H9 (cell line): ENCODE measurements at regions not wholly inside any gene's neighbourhood (a gene's known extent, or its start where the extent isn't known, plus 50 kb on each side); places are given as distances from the start of the nearest gene placed in this dataset.

ENCODE experiments used
- DNase-seq: peaks from one replicate; pipeline ENCODE4 v3.0.0-alpha.2; 2017
- H2AFZ ChIP-seq: one replicate; pipeline ENCODE4 v1.6.1; 2013; ENCODE audit warnings: mild to moderate bottlenecking, low read length, control low read depth, moderate library complexity
- H2AK5ac ChIP-seq: 2 replicates; pipeline ENCODE4 v1.6.1; 2013; ENCODE audit warnings: low read length, control low read depth, mixed read lengths; ENCODE audit not compliant: insufficient read length
- H2BK120ac ChIP-seq: one replicate; pipeline ENCODE4 v1.6.1; 2013; ENCODE audit warnings: low read depth, mild to moderate bottlenecking, low read length, control low read depth, inconsistent platforms; ENCODE audit not compliant: poor library complexity, severe bottlenecking
- H2BK12ac ChIP-seq: 2 replicates; pipeline ENCODE4 v1.6.1; 2013; ENCODE audit warnings: low read length, control low read depth, mixed read lengths, low read depth; ENCODE audit not compliant: insufficient read length
- H2BK15ac ChIP-seq: 2 replicates; pipeline ENCODE4 v1.6.1; 2013; ENCODE audit warnings: low read depth, low read length, control low read depth
- H2BK20ac ChIP-seq: one replicate; pipeline ENCODE4 v1.6.1; 2013; ENCODE audit warnings: low read depth, mild to moderate bottlenecking, low read length, control low read depth, inconsistent platforms; ENCODE audit not compliant: poor library complexity, severe bottlenecking
- H2BK5ac ChIP-seq: 2 replicates; pipeline ENCODE4 v1.6.1; 2013; ENCODE audit warnings: low read length, control low read depth, mixed read lengths; ENCODE audit not compliant: insufficient read length
- H3K14ac ChIP-seq: 2 replicates; pipeline ENCODE4 v1.6.1; 2013; ENCODE audit warnings: low read length, control low read depth; ENCODE audit not compliant: insufficient read depth
- H3K18ac ChIP-seq: 2 replicates; pipeline ENCODE4 v1.6.1; 2013; ENCODE audit warnings: low read depth, mild to moderate bottlenecking, mixed read lengths, low read length, control low read depth; ENCODE audit not compliant: insufficient read length
- H3K23ac ChIP-seq: 2 replicates; pipeline ENCODE4 v1.6.1; 2013; ENCODE audit warnings: low read length, control low read depth, mixed read lengths, low read depth; ENCODE audit not compliant: insufficient read length
- H3K23me2 ChIP-seq: 2 replicates; pipeline ENCODE4 v1.6.1; 2013; ENCODE audit warnings: low read depth, mild to moderate bottlenecking, mixed read lengths, low read length, control low read depth; ENCODE audit not compliant: insufficient read length, poor library complexity, severe bottlenecking
- H3K27ac ChIP-seq: 2 replicates; pipeline ENCODE4 v1.5.1; 2013; ENCODE audit warnings: low read length, control low read depth, mixed read lengths, low read depth; ENCODE audit not compliant: insufficient read length
- H3K27me3 ChIP-seq: 2 replicates; pipeline ENCODE4 v1.6.1; 2013; ENCODE audit warnings: low read length, control low read depth, inconsistent platforms; ENCODE audit not compliant: insufficient read depth
- H3K4ac ChIP-seq: 2 replicates; pipeline ENCODE4 v1.6.1; 2013; ENCODE audit warnings: low read depth, mild to moderate bottlenecking, control low read depth, inconsistent platforms, low read length, moderate library complexity
- H3K4me1 ChIP-seq: 2 replicates; pipeline ENCODE4 v1.6.1; 2013; ENCODE audit warnings: low read length, control low read depth, inconsistent platforms; ENCODE audit not compliant: insufficient read depth
- H3K4me2 ChIP-seq: 2 replicates; pipeline ENCODE4 v1.6.1; 2013; ENCODE audit warnings: low read length, control low read depth, mixed read lengths; ENCODE audit not compliant: insufficient read length, insufficient read depth
- H3K56ac ChIP-seq: 2 replicates; pipeline ENCODE4 v1.6.1; 2013; ENCODE audit warnings: low read depth, mild to moderate bottlenecking, mixed read lengths, low read length, control low read depth; ENCODE audit not compliant: insufficient read length
- H3K79me1 ChIP-seq: 2 replicates; pipeline ENCODE4 v1.6.1; 2013; ENCODE audit warnings: low read depth, mild to moderate bottlenecking, moderate library complexity, low read length, control low read depth, inconsistent platforms; ENCODE audit not compliant: insufficient read depth, poor library complexity, severe bottlenecking
- H3K79me2 ChIP-seq: 2 replicates; pipeline ENCODE4 v1.6.1; 2013; ENCODE audit warnings: low read length, control low read depth, inconsistent platforms; ENCODE audit not compliant: insufficient read depth
- H3K9ac ChIP-seq: 2 replicates; pipeline ENCODE4 v1.6.1; 2013; ENCODE audit warnings: low read length, control low read depth, mixed read lengths; ENCODE audit not compliant: insufficient read length; ENCODE audit errors: extremely low read depth
- H3K9me3 ChIP-seq: one replicate; pipeline ENCODE4 v1.6.1; 2013; ENCODE audit warnings: low read depth, low read length, inconsistent platforms; ENCODE audit not compliant: control insufficient read depth
- H3T11ph ChIP-seq: one replicate; pipeline ENCODE4 v1.6.1; 2013; ENCODE audit warnings: mild to moderate bottlenecking, low read length, control low read depth, inconsistent platforms
- H4K20me1 ChIP-seq: one replicate; pipeline ENCODE4 v1.6.1; 2013; ENCODE audit not compliant: control insufficient read depth, insufficient read length, insufficient read depth
- H4K5ac ChIP-seq: 2 replicates; pipeline ENCODE4 v1.6.1; 2013; ENCODE audit warnings: low read depth, mild to moderate bottlenecking, mixed read lengths, low read length, control low read depth; ENCODE audit not compliant: insufficient read length
- H4K8ac ChIP-seq: replicated peaks from 2 replicates; pipeline ENCODE4 v1.6.1; 2013; ENCODE audit warnings: low read length, control low read depth, mixed read lengths, low read depth; ENCODE audit not compliant: insufficient read length
- H4K91ac ChIP-seq: 2 replicates; pipeline ENCODE4 v1.6.1; 2013; ENCODE audit warnings: low read depth, mild to moderate bottlenecking, moderate library complexity, mixed read lengths, low read length, control low read depth; ENCODE audit not compliant: insufficient read length
- H3K27ac Mint-ChIP-seq, 3 experiments: 2 replicates in 2 of 3; 3 replicates in 1 of 3; pipeline ENCODE4 v1.8.0; 2020 to 2021; ENCODE audit warnings: mixed read lengths in 3 of 3, mild to moderate bottlenecking in 1 of 3, moderate library complexity in 1 of 3
- H3K27me3 Mint-ChIP-seq: 2 replicates; pipeline ENCODE4 v1.8.0; 2021; ENCODE audit warnings: low read depth, mild to moderate bottlenecking, moderate library complexity, mixed read lengths
- H3K36me3 Mint-ChIP-seq, 3 experiments: 2 replicates in 2 of 3; 3 replicates in 1 of 3; pipeline ENCODE4 v1.8.0; 2020 to 2021; ENCODE audit warnings: low read depth in 3 of 3, mixed read lengths in 3 of 3; ENCODE audit not compliant: insufficient read depth in 1 of 3
- H3K4me1 Mint-ChIP-seq, 2 experiments: 2 replicates each; pipeline ENCODE4 v1.8.0; 2020; ENCODE audit warnings: mixed read lengths in 2 of 2
- H3K4me3 Mint-ChIP-seq, 2 experiments: 2 replicates in 1 of 2; 3 replicates in 1 of 2; pipeline ENCODE4 v1.8.0; 2020 to 2021; ENCODE audit warnings: mild to moderate bottlenecking in 2 of 2, mixed read lengths in 2 of 2, moderate library complexity in 1 of 2
- H3K9me3 Mint-ChIP-seq, 2 experiments: 2 replicates in 1 of 2; 3 replicates in 1 of 2; pipeline ENCODE4 v1.8.0; 2020; ENCODE audit warnings: mild to moderate bottlenecking in 2 of 2, mixed read lengths in 2 of 2, moderate library complexity in 1 of 2
- WGBS: extraction: QIAGEN DNeasy Blood & Tissue Kit; methylation state at CpG from one replicate; pipeline ENCODE4 v1.1.7; 2013; ENCODE audit warnings: missing lambda C conversion rate, low lambda C conversion rate, mixed read lengths; ENCODE audit not compliant: insufficient read length; ENCODE audit errors: extremely low coverage; 5-methylcytosine and 5-hydroxymethylcytosine counted together
- TF ChIP-seq, protein P1 (sequence below): fragments of 200-600 bp; sonication (generic); conservative IDR thresholded peaks from 3 replicates; pipeline ENCODE4 v1.8.0; 2021; ENCODE audit warnings: antibody characterized with exemption, mild to moderate bottlenecking

DNA sequence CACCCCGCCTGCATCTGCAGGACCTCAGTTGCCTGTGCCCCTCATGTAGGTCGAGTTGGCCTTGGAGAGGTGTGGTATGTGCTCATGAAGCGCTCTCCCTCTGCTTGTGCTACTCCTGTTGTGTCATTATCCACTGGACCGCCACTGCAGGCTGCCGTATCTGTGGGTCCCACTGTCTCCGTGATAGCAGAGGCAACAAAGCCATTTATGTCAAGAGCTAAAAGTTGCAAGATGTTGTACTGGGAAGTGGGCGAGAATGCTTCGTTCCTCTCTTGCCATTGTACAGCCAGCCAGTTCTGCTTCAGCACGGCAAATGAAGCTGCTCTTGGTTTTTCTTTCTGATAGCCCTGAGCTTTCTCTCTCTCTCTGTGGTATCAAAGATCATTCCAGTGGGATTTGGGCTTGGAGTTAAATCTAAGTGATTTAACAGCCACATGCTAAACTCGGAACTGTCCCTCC lies 89.0 kb downstream of the TMEM212 start:
- Histone ChIP-seq H4K5ac (no peak overlapping the region), H3K14ac (no peak overlapping the region), H3K27ac (no peak overlapping the region), H4K20me1 (no peaks in the 10 kb centered on the region), H3K27me3 (no peaks in the 10 kb centered on the region), H2BK5ac (no peak overlapping the region), H4K8ac (no peak overlapping the region), H2BK12ac (no peak overlapping the region), H2AFZ (no peak overlapping the region), H3K79me1 (no peaks in the 10 kb centered on the region), H2BK15ac (no peak overlapping the region), H3K23me2 (no peaks in the 10 kb centered on the region), H3K18ac (no peak overlapping the region), H3T11ph (no peak overlapping the region), H3K4me2 (no peak overlapping the region), H3K4me1 (no peaks in the 10 kb centered on the region), H4K91ac (no peak overlapping the region), H3K9ac (no peak overlapping the region), H3K9me3 (no peaks in the 10 kb centered on the region), H2BK120ac (no peak overlapping the region), H2BK20ac (no peak overlapping the region), H3K79me2 (0 out of 2 replicates have a peak, but pooled peaks cover 2% of the 10 kb centered on the region), H3K56ac (no peak overlapping the region), H2AK5ac (no peak overlapping the region), H3K23ac (no peak overlapping the region), H3K4ac (no peak overlapping the region)
- WGBS: no CpG with 5 or more reads among the region's 10 CpGs
- Mint-ChIP-seq H3K36me3 (no peaks in the 10 kb centered on the region; a peak in 1 of 7 replicates), H3K27me3 (no peaks in the 10 kb centered on the region), H3K4me1 (peaks cover 5 to 9% of the 10 kb centered on the region in 2 experiments), H3K27ac (peak overlapping the region in 2 of 3 experiments; percentile 26 to 77; a peak in 1 of 7 replicates), H3K4me3 (no peak overlapping the region), H3K9me3 (no peaks in the 10 kb centered on the region; a peak in 2 of 5 replicates)
- TF ChIP-seq, protein P1, sequence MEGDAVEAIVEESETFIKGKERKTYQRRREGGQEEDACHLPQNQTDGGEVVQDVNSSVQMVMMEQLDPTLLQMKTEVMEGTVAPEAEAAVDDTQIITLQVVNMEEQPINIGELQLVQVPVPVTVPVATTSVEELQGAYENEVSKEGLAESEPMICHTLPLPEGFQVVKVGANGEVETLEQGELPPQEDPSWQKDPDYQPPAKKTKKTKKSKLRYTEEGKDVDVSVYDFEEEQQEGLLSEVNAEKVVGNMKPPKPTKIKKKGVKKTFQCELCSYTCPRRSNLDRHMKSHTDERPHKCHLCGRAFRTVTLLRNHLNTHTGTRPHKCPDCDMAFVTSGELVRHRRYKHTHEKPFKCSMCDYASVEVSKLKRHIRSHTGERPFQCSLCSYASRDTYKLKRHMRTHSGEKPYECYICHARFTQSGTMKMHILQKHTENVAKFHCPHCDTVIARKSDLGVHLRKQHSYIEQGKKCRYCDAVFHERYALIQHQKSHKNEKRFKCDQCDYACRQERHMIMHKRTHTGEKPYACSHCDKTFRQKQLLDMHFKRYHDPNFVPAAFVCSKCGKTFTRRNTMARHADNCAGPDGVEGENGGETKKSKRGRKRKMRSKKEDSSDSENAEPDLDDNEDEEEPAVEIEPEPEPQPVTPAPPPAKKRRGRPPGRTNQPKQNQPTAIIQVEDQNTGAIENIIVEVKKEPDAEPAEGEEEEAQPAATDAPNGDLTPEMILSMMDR: no peak
- no peak for DNase-seq
